H1 (cell line): ENCODE measurements at regions not wholly inside any gene's neighbourhood (a gene's known extent, or its start where the extent isn't known, plus 50 kb on each side); places are given as distances from the start of the nearest gene placed in this dataset.

Source experiments
- CTCF ChIA-PET: fragments of 300-600 bp; sonication (Branson Sonifier 250); formaldehyde crosslinking; loops from one replicate; lab custom pipeline; 2021; ENCODE audit not compliant: partially characterized antibody; lab: Charles Lee
- POLR2A ChIA-PET: fragments of 300-600 bp; sonication (Branson Sonifier 250); formaldehyde crosslinking; loops from one replicate; lab custom pipeline; 2021; ENCODE audit warnings: inconsistent platforms; ENCODE audit not compliant: partially characterized antibody; lab: Charles Lee
- DNase-seq, 2 experiments: peaks; one replicate each; pipeline versions ENCODE4 v3.0.0 to v3.0.0-alpha.2; 2010 to 2022; ENCODE audit warnings: low spot score in 2 of 2, low read depth in 1 of 2, mixed read lengths in 1 of 2
- FAIRE-seq: peaks from 2 replicates; lab custom pipeline; 2011; peaks lifted over from hg19 to GRCh38; lab: Jason Lieb, UNC
- H2AFZ ChIP-seq: 2 replicates; pipeline ENCODE4 v1.8.1; 2012; ENCODE audit warnings: low read length, inconsistent platforms
- H2AK5ac ChIP-seq: 2 replicates; pipeline ENCODE4 v1.6.1; 2013; ENCODE audit warnings: low read depth, low read length
- H2BK120ac ChIP-seq: replicated peaks from 2 replicates; pipeline ENCODE3; 2013; ENCODE audit warnings: low read depth, low read length, inconsistent platforms
- H2BK12ac ChIP-seq: 2 replicates; pipeline ENCODE4 v1.6.1; 2013; ENCODE audit warnings: low read depth, low read length
- H2BK15ac ChIP-seq: 2 replicates; pipeline ENCODE4 v1.6.1; 2013; ENCODE audit warnings: low read length
- H2BK20ac ChIP-seq: 2 replicates; pipeline ENCODE4 v1.6.1; 2013; ENCODE audit warnings: low read length
- H2BK5ac ChIP-seq: 2 replicates; pipeline ENCODE4 v1.6.1; 2013; ENCODE audit warnings: low read depth, low read length
- H3K14ac ChIP-seq: 2 replicates; pipeline ENCODE4 v1.6.1; 2013; ENCODE audit warnings: inconsistent platforms; ENCODE audit not compliant: insufficient read length
- H3K18ac ChIP-seq: 2 replicates; pipeline ENCODE4 v1.6.1; 2013; ENCODE audit warnings: low read length; ENCODE audit errors: extremely low read depth
- H3K23ac ChIP-seq: 2 replicates; pipeline ENCODE4 v1.6.1; 2013; ENCODE audit warnings: inconsistent platforms; ENCODE audit not compliant: insufficient read length
- H3K23me2 ChIP-seq: 2 replicates; pipeline ENCODE4 v1.6.1; 2013; ENCODE audit warnings: low read depth, low read length
- H3K27ac ChIP-seq: 2 replicates; pipeline ENCODE4 v1.6.1; 2011; ENCODE audit warnings: low read depth, low read length, inconsistent platforms
- H3K27me3 ChIP-seq, 4 experiments: replicated peaks in 1 of 4; 1 replicate in 1 of 4; 2 replicates in 3 of 4; pipeline versions ENCODE4 v1.6.1 to v1.8.1; 2011 to 2013; ENCODE audit warnings: low read length in 3 of 4, mild to moderate bottlenecking in 3 of 4, inconsistent platforms in 2 of 4, mixed read lengths in 2 of 4, moderate library complexity in 1 of 4; ENCODE audit not compliant: control insufficient read depth in 3 of 4, insufficient read depth in 3 of 4; ENCODE audit errors: extremely low read depth in 1 of 4
- H3K36me3 ChIP-seq, 4 experiments: 2 replicates each; pipeline versions ENCODE4 v1.6.1 to v1.8.1; 2011 to 2013; ENCODE audit warnings: mild to moderate bottlenecking in 4 of 4, low read length in 3 of 4, moderate library complexity in 2 of 4, control low read depth in 1 of 4, inconsistent platforms in 1 of 4; ENCODE audit not compliant: insufficient read depth in 4 of 4, control insufficient read depth in 2 of 4
- H3K4ac ChIP-seq: replicated peaks from 2 replicates; pipeline ENCODE3; 2013; ENCODE audit warnings: low read length, low read depth, mixed read lengths, inconsistent platforms; ENCODE audit not compliant: insufficient read length
- H3K4me1 ChIP-seq, 4 experiments: replicated peaks in 1 of 4; 1 replicate in 1 of 4; 2 replicates in 3 of 4; pipeline versions ENCODE4 v1.6.1 to v1.8.1; 2011 to 2013; ENCODE audit warnings: low read length in 3 of 4, inconsistent platforms in 2 of 4, mixed read lengths in 1 of 4; ENCODE audit not compliant: insufficient read depth in 4 of 4, control insufficient read depth in 3 of 4
- H3K4me2 ChIP-seq, 2 experiments: 2 replicates each; pipeline versions ENCODE4 v1.6.1 to v1.8.1; 2011 to 2013; ENCODE audit warnings: low read depth in 2 of 2, low read length in 2 of 2, control low read depth in 1 of 2, inconsistent platforms in 1 of 2, mild to moderate bottlenecking in 1 of 2; ENCODE audit not compliant: insufficient read depth in 1 of 2
- H3K4me3 ChIP-seq, 4 experiments: fragments of 200-600, 300-600 bp in 1 of 4; sonication (generic), shearing (Covaris generic), sonication (Bioruptor Twin) in 1 of 4; 2 replicates each; pipeline versions ENCODE4 v1.5.1 to v1.8.1; 2011 to 2016; ENCODE audit warnings: low read length in 4 of 4, low read depth in 3 of 4, control low read depth in 2 of 4, inconsistent platforms in 2 of 4, mild to moderate bottlenecking in 2 of 4, mixed read lengths in 1 of 4, moderate library complexity in 1 of 4; ENCODE audit not compliant: insufficient read depth in 2 of 4; ENCODE audit errors: extremely low read depth in 1 of 4
- H3K56ac ChIP-seq: replicated peaks from 2 replicates; pipeline ENCODE3; 2013; ENCODE audit warnings: low read depth, mild to moderate bottlenecking, mixed read lengths, low read length, inconsistent platforms; ENCODE audit not compliant: insufficient read length
- H3K79me1 ChIP-seq: 2 replicates; pipeline ENCODE4 v1.6.1; 2013; ENCODE audit warnings: low read depth, low read length, control low read depth
- H3K79me2 ChIP-seq, 2 experiments: 2 replicates each; pipeline versions ENCODE4 v1.6.1 to v1.8.1; 2012 to 2013; ENCODE audit warnings: low read length in 2 of 2, mild to moderate bottlenecking in 2 of 2, inconsistent platforms in 1 of 2; ENCODE audit not compliant: insufficient read depth in 2 of 2, control insufficient read depth in 1 of 2
- H3K9ac ChIP-seq, 4 experiments: replicated peaks in 1 of 4; 1 replicate in 1 of 4; 2 replicates in 3 of 4; pipeline versions ENCODE4 v1.6.1 to v1.8.1; 2011 to 2013; ENCODE audit warnings: low read depth in 3 of 4, low read length in 3 of 4, control low read depth in 2 of 4, mild to moderate bottlenecking in 2 of 4, moderate library complexity in 2 of 4, inconsistent platforms in 1 of 4; ENCODE audit errors: extremely low read depth in 1 of 4
- H3K9me3 ChIP-seq, 2 experiments: 2 replicates each; pipeline versions ENCODE4 v1.6.1 to v1.8.1; 2012 to 2013; ENCODE audit warnings: mild to moderate bottlenecking in 2 of 2, moderate library complexity in 2 of 2, control low read depth in 1 of 2, inconsistent platforms in 1 of 2, low read depth in 1 of 2, low read length in 1 of 2, mixed read lengths in 1 of 2; ENCODE audit not compliant: insufficient read depth in 2 of 2
- H4K20me1 ChIP-seq, 2 experiments: replicated peaks in 1 of 2; 2 replicates each; pipeline versions ENCODE3 to v1.8.1; 2011 to 2013; ENCODE audit warnings: inconsistent platforms in 2 of 2, low read length in 2 of 2, mild to moderate bottlenecking in 1 of 2; ENCODE audit not compliant: insufficient read depth in 2 of 2, control insufficient read depth in 1 of 2
- H4K5ac ChIP-seq: 2 replicates; pipeline ENCODE4 v1.6.1; 2013; ENCODE audit warnings: low read length, low read depth, mixed read lengths, inconsistent platforms; ENCODE audit not compliant: insufficient read length
- H4K8ac ChIP-seq: 2 replicates; pipeline ENCODE4 v1.8.0; 2013; ENCODE audit warnings: mild to moderate bottlenecking, moderate library complexity, low read length, inconsistent platforms; ENCODE audit not compliant: insufficient read depth; ENCODE audit errors: extremely low read depth
- H4K91ac ChIP-seq: replicated peaks from 2 replicates; pipeline ENCODE3; 2013; ENCODE audit warnings: low read length, mixed read lengths, inconsistent platforms; ENCODE audit not compliant: insufficient read length
- CHD1 ChIP-seq: IDR thresholded peaks from 2 replicates; pipeline ENCODE4 v1.6.1; 2012; ENCODE audit warnings: low read depth, low read length, improper control_type of control experiment
- CHD2 ChIP-seq: IDR thresholded peaks from 2 replicates; pipeline ENCODE4 v1.6.1; 2012; ENCODE audit warnings: low read length, improper control_type of control experiment
- HDAC2 ChIP-seq, 2 experiments: fragments of 300-600 bp in 1 of 2; sonication (generic) in 1 of 2; IDR thresholded peaks; 2 replicates each; pipeline ENCODE4 v1.6.1; 2011 to 2012; ENCODE audit warnings: low read depth in 2 of 2, low read length in 2 of 2, mild to moderate bottlenecking in 2 of 2, moderate library complexity in 2 of 2, borderline replicate concordance in 1 of 2, inconsistent platforms in 1 of 2
- JUN ChIP-seq: IDR thresholded peaks from 2 replicates; pipeline ENCODE4 v1.6.1; 2011; ENCODE audit warnings: low read depth, mild to moderate bottlenecking, improper control_type of control experiment, low read length
- KDM5A ChIP-seq: fragments of 200-600 bp; IDR thresholded peaks from 2 replicates; pipeline ENCODE4 v1.7.1; 2012; ENCODE audit warnings: mild to moderate bottlenecking, low read length, inconsistent platforms, mixed read lengths
- MAFK ChIP-seq: IDR thresholded peaks from 2 replicates; pipeline ENCODE4 v1.6.1; 2012; ENCODE audit warnings: low read depth, mild to moderate bottlenecking, improper control_type of control experiment, low read length
- TBP ChIP-seq: IDR thresholded peaks from 2 replicates; pipeline ENCODE4 v1.6.1; 2011; ENCODE audit warnings: low read depth, low read length, improper control_type of control experiment
- TCF12 ChIP-seq: IDR thresholded peaks from 2 replicates; pipeline ENCODE4 v1.6.1; 2011; ENCODE audit warnings: low read depth, mild to moderate bottlenecking, low read length
- WGBS, 2 experiments: shearing (Covaris generic) in 1 of 2; methylation state at CpG; one replicate each; pipeline versions ENCODE4 v1.1.6 to v1.1.7; 2013 to 2015; ENCODE audit warnings: low lambda C conversion rate in 2 of 2, mixed read lengths in 2 of 2, inconsistent platforms in 1 of 2, low coverage in 1 of 2, missing lambda C conversion rate in 1 of 2; ENCODE audit not compliant: insufficient replicate concordance in 2 of 2, insufficient coverage in 1 of 2, insufficient read length in 1 of 2; ENCODE audit errors: extremely low coverage in 1 of 2, missing lambda C conversion rate in 1 of 2; 5-methylcytosine and 5-hydroxymethylcytosine counted together
- TF ChIP-seq, protein P1 (sequence below): IDR thresholded peaks from 2 replicates; pipeline ENCODE4 v1.6.1; 2011; ENCODE audit warnings: low read length, improper control_type of control experiment
- TF ChIP-seq, protein P2 (sequence below), 3 experiments: IDR thresholded peaks; 1 replicate in 2 of 3; 2 replicates in 1 of 3; pipeline versions ENCODE4 v1.5.1 to v1.6.1; 2011; ENCODE audit warnings: low read length in 3 of 3, mild to moderate bottlenecking in 3 of 3, inconsistent platforms in 2 of 3, low read depth in 1 of 3, moderate library complexity in 1 of 3; ENCODE audit not compliant: insufficient read depth in 1 of 3; ENCODE audit errors: control extremely low read depth in 1 of 3

DNA sequence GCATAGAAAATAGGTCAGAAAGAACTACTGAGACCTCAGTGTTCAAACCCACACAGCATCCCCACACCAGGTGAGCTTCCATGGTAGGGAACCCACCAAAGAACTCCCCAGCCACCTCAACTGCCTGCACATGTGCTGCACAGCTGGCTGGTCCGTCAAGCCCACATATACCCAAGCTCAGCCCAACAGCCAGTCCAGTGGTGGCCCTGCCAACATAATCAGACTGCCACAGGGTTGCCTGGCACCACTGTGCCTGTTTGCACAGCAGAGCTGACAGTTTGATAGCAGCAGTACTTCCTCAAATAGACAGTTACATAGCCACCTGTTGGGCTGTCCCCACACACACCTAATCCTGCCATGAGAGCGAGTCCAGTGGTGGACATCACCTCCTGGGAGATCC lies 283.3 kb upstream of the PRMT6 start (continued):
- no peak for TF ChIP-seq CHD2

DNA sequence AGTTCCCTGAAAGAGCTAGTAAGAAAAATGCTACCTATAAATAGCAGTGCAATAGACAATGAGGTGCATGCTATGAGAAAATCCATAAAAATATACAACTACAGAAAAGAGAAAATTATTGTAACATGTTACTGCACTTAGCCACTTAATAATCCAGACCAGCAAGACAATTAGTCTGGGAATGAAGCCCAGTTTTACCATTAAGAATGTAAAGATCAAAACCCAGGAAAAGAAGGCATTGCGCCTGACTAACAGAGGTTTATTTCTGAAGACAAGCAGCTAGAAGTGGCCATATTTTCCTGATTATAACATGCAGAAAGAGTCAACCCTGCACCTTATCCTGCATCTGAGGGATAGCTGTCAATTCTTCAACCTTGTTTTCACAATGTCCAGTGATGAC lies 276.4 kb upstream of the PRMT6 start:
- ChIA-PET CTCF (no interaction called here), POLR2A (no interaction called here)
- H3K27me3 ChIP-seq: no peaks in the 10 kb centered on the region
- no peaks in the 10 kb centered on the region for H3K79me2 ChIP-seq
- no peak overlapping the region for H3K27ac ChIP-seq
- no peak overlapping the region for H2AFZ ChIP-seq
- no peak overlapping the region for H3K4ac ChIP-seq
- no peak overlapping the region for H3K23ac ChIP-seq
- H4K20me1 ChIP-seq: no peaks in the 10 kb centered on the region
- H3K9me3 ChIP-seq: no peaks in the 10 kb centered on the region; a peak in 1 of 4 replicates
- H3K4me3 ChIP-seq: no peak overlapping the region
- no peak overlapping the region for H2BK120ac ChIP-seq
- no peak overlapping the region for H3K9ac ChIP-seq
- H2BK12ac ChIP-seq: no peak overlapping the region
- WGBS, 2 experiments: 92% methylated on average over 1 of the region's 1 CpG; no CpG with 5 or more reads in 1 of the 2 experiments
- H3K14ac ChIP-seq: no peak overlapping the region
- no peak for DNase-seq
- H3K18ac ChIP-seq: no peak overlapping the region
- no peaks in the 10 kb centered on the region for H3K79me1 ChIP-seq
- no peaks in the 10 kb centered on the region for H3K36me3 ChIP-seq
- H4K5ac ChIP-seq: no peak overlapping the region
- no peak overlapping the region for H2BK15ac ChIP-seq
- no peak overlapping the region for H3K4me2 ChIP-seq
- no peak overlapping the region for H4K8ac ChIP-seq
- H2BK5ac ChIP-seq: no peak overlapping the region
- FAIRE-seq: no peak
- H3K23me2 ChIP-seq: no peaks in the 10 kb centered on the region
- no peak overlapping the region for H4K91ac ChIP-seq
- no peak overlapping the region for H2BK20ac ChIP-seq
- no peaks in the 10 kb centered on the region for H3K4me1 ChIP-seq
- no peak overlapping the region for H3K56ac ChIP-seq
- no peak overlapping the region for H2AK5ac ChIP-seq
- TF ChIP-seq CHD1: no peak
- TF ChIP-seq, protein P1, sequence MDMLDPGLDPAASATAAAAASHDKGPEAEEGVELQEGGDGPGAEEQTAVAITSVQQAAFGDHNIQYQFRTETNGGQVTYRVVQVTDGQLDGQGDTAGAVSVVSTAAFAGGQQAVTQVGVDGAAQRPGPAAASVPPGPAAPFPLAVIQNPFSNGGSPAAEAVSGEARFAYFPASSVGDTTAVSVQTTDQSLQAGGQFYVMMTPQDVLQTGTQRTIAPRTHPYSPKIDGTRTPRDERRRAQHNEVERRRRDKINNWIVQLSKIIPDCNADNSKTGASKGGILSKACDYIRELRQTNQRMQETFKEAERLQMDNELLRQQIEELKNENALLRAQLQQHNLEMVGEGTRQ: no peak
- TF ChIP-seq TCF12: no peak
- no peak for TF ChIP-seq KDM5A
- no peak for TF ChIP-seq HDAC2 (IDR thresholded peaks at IDR 0.05; ENCODE audit: borderline replicate concordance in 1 of 2, low read depth in 2 of 2, low read length in 2 of 2)
- no peak for TF ChIP-seq JUN
- no peak for TF ChIP-seq MAFK
- TF ChIP-seq TBP: no peak
- TF ChIP-seq, protein P2, sequence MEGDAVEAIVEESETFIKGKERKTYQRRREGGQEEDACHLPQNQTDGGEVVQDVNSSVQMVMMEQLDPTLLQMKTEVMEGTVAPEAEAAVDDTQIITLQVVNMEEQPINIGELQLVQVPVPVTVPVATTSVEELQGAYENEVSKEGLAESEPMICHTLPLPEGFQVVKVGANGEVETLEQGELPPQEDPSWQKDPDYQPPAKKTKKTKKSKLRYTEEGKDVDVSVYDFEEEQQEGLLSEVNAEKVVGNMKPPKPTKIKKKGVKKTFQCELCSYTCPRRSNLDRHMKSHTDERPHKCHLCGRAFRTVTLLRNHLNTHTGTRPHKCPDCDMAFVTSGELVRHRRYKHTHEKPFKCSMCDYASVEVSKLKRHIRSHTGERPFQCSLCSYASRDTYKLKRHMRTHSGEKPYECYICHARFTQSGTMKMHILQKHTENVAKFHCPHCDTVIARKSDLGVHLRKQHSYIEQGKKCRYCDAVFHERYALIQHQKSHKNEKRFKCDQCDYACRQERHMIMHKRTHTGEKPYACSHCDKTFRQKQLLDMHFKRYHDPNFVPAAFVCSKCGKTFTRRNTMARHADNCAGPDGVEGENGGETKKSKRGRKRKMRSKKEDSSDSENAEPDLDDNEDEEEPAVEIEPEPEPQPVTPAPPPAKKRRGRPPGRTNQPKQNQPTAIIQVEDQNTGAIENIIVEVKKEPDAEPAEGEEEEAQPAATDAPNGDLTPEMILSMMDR (IDR thresholded peaks at IDR 0.05; ENCODE audit: control extremely low read depth in 1 of 3, insufficient read depth in 1 of 3, low read depth in 1 of 3, low read length in 3 of 3): no peak
